ENCODE measurements at regions not wholly inside any gene's neighbourhood (a gene's known extent, or its start where the extent isn't known, plus 50 kb on each side); places are given as distances from the start of the nearest gene placed in this dataset.

DNA sequence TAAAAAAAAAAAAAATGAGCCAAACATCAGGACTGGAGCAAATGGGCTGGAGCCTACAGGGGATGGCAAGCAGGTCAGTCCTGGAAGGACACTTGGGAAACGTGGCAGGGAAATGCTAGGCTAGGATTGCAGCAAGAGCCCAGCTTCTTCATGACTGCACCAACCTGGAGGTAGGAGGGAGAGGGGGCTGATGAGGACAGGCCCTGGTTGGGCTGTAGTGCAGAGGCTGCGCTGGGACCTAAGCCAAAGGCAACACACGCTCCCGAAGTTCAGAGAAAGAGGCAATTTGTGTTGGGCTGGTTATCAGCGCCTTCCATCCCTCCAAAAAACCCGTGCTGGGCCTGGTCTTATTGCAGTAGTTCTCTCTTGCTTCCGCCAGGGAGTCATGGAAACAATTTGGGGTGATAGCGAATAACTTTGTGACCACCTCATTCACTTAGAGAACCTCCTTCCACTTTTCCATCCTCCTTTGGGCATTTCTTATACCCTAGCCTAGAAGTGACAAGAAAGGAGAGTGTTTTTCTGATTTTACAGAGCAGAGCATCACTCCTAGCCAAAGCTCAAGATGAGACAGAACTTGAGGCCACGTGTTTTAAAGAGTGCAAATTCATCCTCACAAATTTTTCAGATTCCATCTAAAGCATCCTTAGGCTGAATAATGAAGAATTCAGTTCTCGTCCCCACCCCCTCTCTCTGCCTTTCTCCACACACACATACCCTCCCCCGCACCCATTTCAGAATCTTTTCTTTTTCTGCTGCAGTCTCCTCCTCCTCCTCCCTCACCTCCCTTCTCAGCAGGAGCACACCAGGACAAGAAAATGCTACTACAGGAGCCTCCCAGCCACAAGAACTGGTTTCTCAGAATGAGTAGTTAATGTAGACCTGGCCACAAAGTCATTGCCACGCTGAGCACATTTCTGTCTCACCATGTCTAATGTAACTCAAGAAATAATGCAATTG is 61.3 kb upstream of the CALM2 start (continued):
- TF ChIP-seq MEIS2 (IDR thresholded peaks at IDR 0.05; ENCODE audit: partially characterized antibody) (peak; percentile 2), RNF2 (IDR thresholded peaks at IDR 0.05) (peak; percentile 56; the same call in 1 of the 2 replicates), SMARCA4 (IDR thresholded peaks at IDR 0.05) (peak; percentile 83), CEBPG (CRISPR knock-in tag; IDR thresholded peaks at IDR 0.05) (no peak), CEBPG (tag; conservative IDR thresholded peaks at IDR 0.05 in 1 of 2, IDR thresholded peaks at IDR 0.05 in 1 of 2) (no peak; a peak in 1 of 4 replicates), TCF7L2 (IDR thresholded peaks at IDR 0.05; ENCODE audit: low read depth, low read length) (no peak), LEF1 (IDR thresholded peaks at IDR 0.05) (no peak)
- TF ChIP-seq, protein P1, sequence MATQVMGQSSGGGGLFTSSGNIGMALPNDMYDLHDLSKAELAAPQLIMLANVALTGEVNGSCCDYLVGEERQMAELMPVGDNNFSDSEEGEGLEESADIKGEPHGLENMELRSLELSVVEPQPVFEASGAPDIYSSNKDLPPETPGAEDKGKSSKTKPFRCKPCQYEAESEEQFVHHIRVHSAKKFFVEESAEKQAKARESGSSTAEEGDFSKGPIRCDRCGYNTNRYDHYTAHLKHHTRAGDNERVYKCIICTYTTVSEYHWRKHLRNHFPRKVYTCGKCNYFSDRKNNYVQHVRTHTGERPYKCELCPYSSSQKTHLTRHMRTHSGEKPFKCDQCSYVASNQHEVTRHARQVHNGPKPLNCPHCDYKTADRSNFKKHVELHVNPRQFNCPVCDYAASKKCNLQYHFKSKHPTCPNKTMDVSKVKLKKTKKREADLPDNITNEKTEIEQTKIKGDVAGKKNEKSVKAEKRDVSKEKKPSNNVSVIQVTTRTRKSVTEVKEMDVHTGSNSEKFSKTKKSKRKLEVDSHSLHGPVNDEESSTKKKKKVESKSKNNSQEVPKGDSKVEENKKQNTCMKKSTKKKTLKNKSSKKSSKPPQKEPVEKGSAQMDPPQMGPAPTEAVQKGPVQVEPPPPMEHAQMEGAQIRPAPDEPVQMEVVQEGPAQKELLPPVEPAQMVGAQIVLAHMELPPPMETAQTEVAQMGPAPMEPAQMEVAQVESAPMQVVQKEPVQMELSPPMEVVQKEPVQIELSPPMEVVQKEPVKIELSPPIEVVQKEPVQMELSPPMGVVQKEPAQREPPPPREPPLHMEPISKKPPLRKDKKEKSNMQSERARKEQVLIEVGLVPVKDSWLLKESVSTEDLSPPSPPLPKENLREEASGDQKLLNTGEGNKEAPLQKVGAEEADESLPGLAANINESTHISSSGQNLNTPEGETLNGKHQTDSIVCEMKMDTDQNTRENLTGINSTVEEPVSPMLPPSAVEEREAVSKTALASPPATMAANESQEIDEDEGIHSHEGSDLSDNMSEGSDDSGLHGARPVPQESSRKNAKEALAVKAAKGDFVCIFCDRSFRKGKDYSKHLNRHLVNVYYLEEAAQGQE (IDR thresholded peaks at IDR 0.05; ENCODE audit: borderline replicate concordance): peak; percentile 27; the same call in 1 of the 2 replicates
- TF ChIP-seq, protein P1 (CRISPR knock-in tag; IDR thresholded peaks at IDR 0.05; ENCODE audit: low read depth): no peak
- TF ChIP-seq, protein P2, sequence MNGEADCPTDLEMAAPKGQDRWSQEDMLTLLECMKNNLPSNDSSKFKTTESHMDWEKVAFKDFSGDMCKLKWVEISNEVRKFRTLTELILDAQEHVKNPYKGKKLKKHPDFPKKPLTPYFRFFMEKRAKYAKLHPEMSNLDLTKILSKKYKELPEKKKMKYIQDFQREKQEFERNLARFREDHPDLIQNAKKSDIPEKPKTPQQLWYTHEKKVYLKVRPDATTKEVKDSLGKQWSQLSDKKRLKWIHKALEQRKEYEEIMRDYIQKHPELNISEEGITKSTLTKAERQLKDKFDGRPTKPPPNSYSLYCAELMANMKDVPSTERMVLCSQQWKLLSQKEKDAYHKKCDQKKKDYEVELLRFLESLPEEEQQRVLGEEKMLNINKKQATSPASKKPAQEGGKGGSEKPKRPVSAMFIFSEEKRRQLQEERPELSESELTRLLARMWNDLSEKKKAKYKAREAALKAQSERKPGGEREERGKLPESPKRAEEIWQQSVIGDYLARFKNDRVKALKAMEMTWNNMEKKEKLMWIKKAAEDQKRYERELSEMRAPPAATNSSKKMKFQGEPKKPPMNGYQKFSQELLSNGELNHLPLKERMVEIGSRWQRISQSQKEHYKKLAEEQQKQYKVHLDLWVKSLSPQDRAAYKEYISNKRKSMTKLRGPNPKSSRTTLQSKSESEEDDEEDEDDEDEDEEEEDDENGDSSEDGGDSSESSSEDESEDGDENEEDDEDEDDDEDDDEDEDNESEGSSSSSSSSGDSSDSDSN (IDR thresholded peaks at IDR 0.05; ENCODE audit: borderline replicate concordance in 1 of 2, low read depth in 2 of 2, low read length in 2 of 2): peak in 1 of 2 experiments; percentile 73; a peak in 1 of 4 replicates
- TF ChIP-seq, protein P3, sequence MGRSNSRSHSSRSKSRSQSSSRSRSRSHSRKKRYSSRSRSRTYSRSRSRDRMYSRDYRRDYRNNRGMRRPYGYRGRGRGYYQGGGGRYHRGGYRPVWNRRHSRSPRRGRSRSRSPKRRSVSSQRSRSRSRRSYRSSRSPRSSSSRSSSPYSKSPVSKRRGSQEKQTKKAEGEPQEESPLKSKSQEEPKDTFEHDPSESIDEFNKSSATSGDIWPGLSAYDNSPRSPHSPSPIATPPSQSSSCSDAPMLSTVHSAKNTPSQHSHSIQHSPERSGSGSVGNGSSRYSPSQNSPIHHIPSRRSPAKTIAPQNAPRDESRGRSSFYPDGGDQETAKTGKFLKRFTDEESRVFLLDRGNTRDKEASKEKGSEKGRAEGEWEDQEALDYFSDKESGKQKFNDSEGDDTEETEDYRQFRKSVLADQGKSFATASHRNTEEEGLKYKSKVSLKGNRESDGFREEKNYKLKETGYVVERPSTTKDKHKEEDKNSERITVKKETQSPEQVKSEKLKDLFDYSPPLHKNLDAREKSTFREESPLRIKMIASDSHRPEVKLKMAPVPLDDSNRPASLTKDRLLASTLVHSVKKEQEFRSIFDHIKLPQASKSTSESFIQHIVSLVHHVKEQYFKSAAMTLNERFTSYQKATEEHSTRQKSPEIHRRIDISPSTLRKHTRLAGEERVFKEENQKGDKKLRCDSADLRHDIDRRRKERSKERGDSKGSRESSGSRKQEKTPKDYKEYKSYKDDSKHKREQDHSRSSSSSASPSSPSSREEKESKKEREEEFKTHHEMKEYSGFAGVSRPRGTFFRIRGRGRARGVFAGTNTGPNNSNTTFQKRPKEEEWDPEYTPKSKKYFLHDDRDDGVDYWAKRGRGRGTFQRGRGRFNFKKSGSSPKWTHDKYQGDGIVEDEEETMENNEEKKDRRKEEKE (IDR thresholded peaks at IDR 0.05; ENCODE audit: borderline replicate concordance in 1 of 2, control insufficient read depth in 1 of 2, low read depth in 2 of 2, low read length in 1 of 2): peak in 1 of 2 experiments; percentile 42; a peak in 1 of 4 replicates

Data from K562 (cell line).